ENCODE measurements at regions not wholly inside any gene's neighbourhood (a gene's known extent, or its start where the extent isn't known, plus 50 kb on each side); places are given as distances from the start of the nearest gene placed in this dataset.

GRCh38 chr4:130636486-130636885, 1540.5 kb downstream of the C4orf33 start:
- H3K27ac ChIP-seq (ENCODE audit: low read depth in 2 of 2, low read length in 2 of 2), result no peak overlapping the region
- TF ChIP-seq, protein P1, sequence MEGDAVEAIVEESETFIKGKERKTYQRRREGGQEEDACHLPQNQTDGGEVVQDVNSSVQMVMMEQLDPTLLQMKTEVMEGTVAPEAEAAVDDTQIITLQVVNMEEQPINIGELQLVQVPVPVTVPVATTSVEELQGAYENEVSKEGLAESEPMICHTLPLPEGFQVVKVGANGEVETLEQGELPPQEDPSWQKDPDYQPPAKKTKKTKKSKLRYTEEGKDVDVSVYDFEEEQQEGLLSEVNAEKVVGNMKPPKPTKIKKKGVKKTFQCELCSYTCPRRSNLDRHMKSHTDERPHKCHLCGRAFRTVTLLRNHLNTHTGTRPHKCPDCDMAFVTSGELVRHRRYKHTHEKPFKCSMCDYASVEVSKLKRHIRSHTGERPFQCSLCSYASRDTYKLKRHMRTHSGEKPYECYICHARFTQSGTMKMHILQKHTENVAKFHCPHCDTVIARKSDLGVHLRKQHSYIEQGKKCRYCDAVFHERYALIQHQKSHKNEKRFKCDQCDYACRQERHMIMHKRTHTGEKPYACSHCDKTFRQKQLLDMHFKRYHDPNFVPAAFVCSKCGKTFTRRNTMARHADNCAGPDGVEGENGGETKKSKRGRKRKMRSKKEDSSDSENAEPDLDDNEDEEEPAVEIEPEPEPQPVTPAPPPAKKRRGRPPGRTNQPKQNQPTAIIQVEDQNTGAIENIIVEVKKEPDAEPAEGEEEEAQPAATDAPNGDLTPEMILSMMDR (IDR thresholded peaks at IDR 0.05; ENCODE audit: borderline replicate concordance, extremely low read depth, insufficient read depth), result no peak
- intact Hi-C loops (cut with DNase I), result no loop called here
- DNase-seq (no peak), FAIRE-seq (no peak)
- H3K27me3 ChIP-seq (ENCODE audit: control insufficient read depth, insufficient read depth, low read length), result no peaks in the 10 kb centered on the region
- no peaks in the 10 kb centered on the region for H3K9me3 ChIP-seq (ENCODE audit: control insufficient read depth in 2 of 3, insufficient read depth in 1 of 3, low read length in 3 of 3)
- H3K36me3 ChIP-seq (ENCODE audit: control insufficient read depth in 2 of 3, insufficient read depth in 3 of 3, low read length in 3 of 3), result no peaks in the 10 kb centered on the region
- no peaks in the 10 kb centered on the region for H3K4me1 ChIP-seq (ENCODE audit: control insufficient read depth in 2 of 3, insufficient read depth in 2 of 3, low read depth in 1 of 3, low read length in 3 of 3)
- no peak overlapping the region for H3K4me3 ChIP-seq (ENCODE audit: low read length in 3 of 3)
- H3K9ac ChIP-seq (ENCODE audit: low read length in 3 of 3), result no peak overlapping the region

DNA sequence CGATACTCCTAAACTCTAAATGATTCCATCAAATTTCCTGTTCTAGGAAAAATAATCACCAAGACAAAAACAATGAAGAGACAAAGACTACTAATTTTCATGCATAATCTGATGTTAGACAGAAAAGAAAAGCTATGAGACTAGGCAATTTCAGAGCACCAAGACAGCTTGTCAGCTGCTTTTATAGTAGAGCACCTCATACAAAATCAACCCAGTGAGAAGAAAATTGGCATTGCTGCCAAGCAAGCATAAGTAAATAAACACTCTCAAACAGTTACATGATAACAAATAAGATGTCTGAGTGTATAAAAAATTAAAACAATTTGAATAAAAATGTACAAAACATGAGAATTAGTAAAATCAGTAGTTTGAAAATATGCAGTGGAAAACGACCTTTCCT, 1544.6 kb downstream of the C4orf33 start:
- no peak overlapping the region for H3K27ac ChIP-seq (ENCODE audit: low read depth in 2 of 2, low read length in 2 of 2)
- no peaks in the 10 kb centered on the region for H3K36me3 ChIP-seq (ENCODE audit: control insufficient read depth in 2 of 3, insufficient read depth in 3 of 3, low read length in 3 of 3)
- intact Hi-C loops (cut with DNase I), result no loop called here
- H3K9me3 ChIP-seq (ENCODE audit: control insufficient read depth in 2 of 3, insufficient read depth in 1 of 3, low read length in 3 of 3), result no peaks in the 10 kb centered on the region
- H3K4me1 ChIP-seq (ENCODE audit: control insufficient read depth in 2 of 3, insufficient read depth in 2 of 3, low read depth in 1 of 3, low read length in 3 of 3), result no peaks in the 10 kb centered on the region
- H3K27me3 ChIP-seq (ENCODE audit: control insufficient read depth, insufficient read depth, low read length), result no peaks in the 10 kb centered on the region
- DNase-seq, result no peak
- no peak for FAIRE-seq
- H3K9ac ChIP-seq (ENCODE audit: low read length in 3 of 3), result no peak overlapping the region
- H3K4me3 ChIP-seq (ENCODE audit: low read length in 3 of 3), result no peak overlapping the region
- TF ChIP-seq, protein P1 (IDR thresholded peaks at IDR 0.05; ENCODE audit: borderline replicate concordance, extremely low read depth, insufficient read depth), result no peak

GRCh38 chr4:130646886-130647285, 1550.9 kb downstream of the C4orf33 start:
- Histone ChIP-seq H3K36me3 (ENCODE audit: control insufficient read depth in 2 of 3, insufficient read depth in 3 of 3, low read length in 3 of 3) (no peaks in the 10 kb centered on the region), H3K9me3 (ENCODE audit: control insufficient read depth in 2 of 3, insufficient read depth in 1 of 3, low read length in 3 of 3) (no peaks in the 10 kb centered on the region), H3K27me3 (ENCODE audit: control insufficient read depth, insufficient read depth, low read length) (no peaks in the 10 kb centered on the region), H3K4me3 (ENCODE audit: low read length in 3 of 3) (no peak overlapping the region), H3K9ac (ENCODE audit: low read length in 3 of 3) (no peak overlapping the region), H3K27ac (ENCODE audit: low read depth in 2 of 2, low read length in 2 of 2) (no peak overlapping the region), H3K4me1 (ENCODE audit: control insufficient read depth in 2 of 3, insufficient read depth in 2 of 3, low read depth in 1 of 3, low read length in 3 of 3) (no peaks in the 10 kb centered on the region)
- TF ChIP-seq, protein P1 (IDR thresholded peaks at IDR 0.05; ENCODE audit: borderline replicate concordance, extremely low read depth, insufficient read depth), result no peak
- intact Hi-C loops (cut with DNase I), result no loop called here
- FAIRE-seq (no peak), DNase-seq (no peak)

GRCh38 chr4:130648570-130648969, 1552.6 kb downstream of the C4orf33 start:
- FAIRE-seq, result no peak

More at GRCh38 chr4:130648570-130648969, 1552.6 kb downstream of the C4orf33 start:
- no peaks in the 10 kb centered on the region for H3K36me3 ChIP-seq (ENCODE audit: control insufficient read depth in 2 of 3, insufficient read depth in 3 of 3, low read length in 3 of 3)
- DNase-seq, result no peak
- H3K9me3 ChIP-seq (ENCODE audit: control insufficient read depth in 2 of 3, insufficient read depth in 1 of 3, low read length in 3 of 3), result peaks cover 0 to 3% (median 0%) of the 10 kb centered on the region in 3 donors
- TF ChIP-seq, protein P1 (IDR thresholded peaks at IDR 0.05; ENCODE audit: borderline replicate concordance, extremely low read depth, insufficient read depth), result no peak
- H3K27me3 ChIP-seq (ENCODE audit: control insufficient read depth, insufficient read depth, low read length), result no peaks in the 10 kb centered on the region
- H3K4me1 ChIP-seq (ENCODE audit: control insufficient read depth in 2 of 3, insufficient read depth in 2 of 3, low read depth in 1 of 3, low read length in 3 of 3), result no peaks in the 10 kb centered on the region
- H3K27ac ChIP-seq (ENCODE audit: low read depth in 2 of 2, low read length in 2 of 2), result no peak overlapping the region
- H3K4me3 ChIP-seq (ENCODE audit: low read length in 3 of 3), result no peak overlapping the region
- H3K9ac ChIP-seq (ENCODE audit: low read length in 3 of 3), result no peak overlapping the region
- intact Hi-C loops (cut with DNase I), result no loop called here

All from kidney (tissue), 13 donors.